CD14-positive monocyte (primary cell): ENCODE measurements at regions not wholly inside any gene's neighbourhood (a gene's known extent, or its start where the extent isn't known, plus 50 kb on each side); places are given as distances from the start of the nearest gene placed in this dataset.

Experiments
- DNase-seq, 3 donors: peaks; one replicate each; pipeline ENCODE4 v3.0.0-alpha.2; 2011 to 2022
- H2AFZ ChIP-seq: 2 replicates; pipeline ENCODE4 v1.6.0; 2012; ENCODE audit warnings: mild to moderate bottlenecking, low read depth, low read length, inconsistent platforms; ENCODE audit not compliant: insufficient read depth, poor library complexity, severe bottlenecking
- H3K27ac ChIP-seq, 2 donors: 1 replicate in 1 of 2; 2 replicates in 1 of 2; pipeline ENCODE4 v1.5.1; 2012 to 2013; ENCODE audit warnings: low read length in 2 of 2, control low read depth in 1 of 2, inconsistent platforms in 1 of 2, low read depth in 1 of 2, mild to moderate bottlenecking in 1 of 2
- H3K27me3 ChIP-seq, 2 donors: one replicate each; pipeline versions ENCODE4 v1.6.0 to v1.6.1; 2011 to 2013; ENCODE audit warnings: low read length in 2 of 2; ENCODE audit not compliant: control insufficient read depth in 2 of 2, insufficient read depth in 2 of 2
- H3K36me3 ChIP-seq, 2 donors: replicated peaks in 1 of 2; 1 replicate in 1 of 2; 2 replicates in 1 of 2; pipeline versions ENCODE4 v1.5.1 to v1.6.1; 2012 to 2013; ENCODE audit warnings: low read length in 2 of 2, control low read depth in 1 of 2, inconsistent platforms in 1 of 2, mild to moderate bottlenecking in 1 of 2; ENCODE audit not compliant: insufficient read depth in 2 of 2, control insufficient read depth in 1 of 2
- H3K4me1 ChIP-seq, 2 donors: 1 replicate in 1 of 2; 2 replicates in 1 of 2; pipeline versions ENCODE4 v1.5.1 to v1.6.1; 2012 to 2013; ENCODE audit warnings: low read length in 2 of 2, control low read depth in 1 of 2, inconsistent platforms in 1 of 2, mild to moderate bottlenecking in 1 of 2, moderate library complexity in 1 of 2; ENCODE audit not compliant: insufficient read depth in 2 of 2, control insufficient read depth in 1 of 2
- H3K4me2 ChIP-seq: replicated peaks from 2 replicates; pipeline ENCODE3; 2012; ENCODE audit warnings: low read length, moderate library complexity, mild to moderate bottlenecking; ENCODE audit not compliant: poor library complexity, severe bottlenecking; ENCODE audit errors: extremely low read depth
- H3K4me3 ChIP-seq, 3 experiments: fragments of 200-600 bp in 1 of 3; sonication (generic) in 1 of 3; replicated peaks in 1 of 3; 1 replicate in 2 of 3; 2 replicates in 1 of 3; pipeline ENCODE4 v1.5.1; 2011 to 2013; ENCODE audit warnings: low read length in 3 of 3, mild to moderate bottlenecking in 3 of 3, control low read depth in 2 of 3, low read depth in 2 of 3, inconsistent platforms in 1 of 3, moderate library complexity in 1 of 3
- H3K79me2 ChIP-seq: 2 replicates; pipeline ENCODE4 v1.6.0; 2012; ENCODE audit warnings: mild to moderate bottlenecking, control low read depth, inconsistent platforms, low read length, moderate library complexity; ENCODE audit not compliant: insufficient read depth
- H3K9ac ChIP-seq: 2 replicates; pipeline ENCODE4 v1.6.0; 2017; ENCODE audit warnings: low read length, mild to moderate bottlenecking; ENCODE audit not compliant: insufficient read depth, poor library complexity, severe bottlenecking
- H3K9me3 ChIP-seq, 2 donors: replicated peaks in 1 of 2; 1 replicate in 1 of 2; 2 replicates in 1 of 2; pipeline versions ENCODE4 v1.5.1 to v1.6.1; 2012 to 2013; ENCODE audit warnings: low read length in 2 of 2, control low read depth in 1 of 2; ENCODE audit not compliant: control insufficient read depth in 1 of 2, insufficient read depth in 1 of 2
- H4K20me1 ChIP-seq: 2 replicates; pipeline ENCODE4 v1.6.0; 2012; ENCODE audit warnings: mild to moderate bottlenecking, low read length, control low read depth, moderate library complexity; ENCODE audit not compliant: insufficient read depth
- H3K27ac Mint-ChIP-seq, 7 donors: one replicate each; pipeline ENCODE4 v1.8.0; 2020; ENCODE audit warnings: mild to moderate bottlenecking in 7 of 7, mixed read lengths in 7 of 7, moderate library complexity in 6 of 7, inconsistent platforms in 2 of 7
- H3K27me3 Mint-ChIP-seq, 3 donors: one replicate each; pipeline ENCODE4 v1.8.0; 2021 to 2022; ENCODE audit warnings: low read depth in 3 of 3, mild to moderate bottlenecking in 3 of 3, mixed read lengths in 3 of 3, moderate library complexity in 3 of 3, inconsistent platforms in 1 of 3
- H3K36me3 Mint-ChIP-seq, 2 donors: one replicate each; pipeline ENCODE4 v1.8.0; 2020; ENCODE audit warnings: mixed read lengths in 2 of 2, inconsistent platforms in 1 of 2, mild to moderate bottlenecking in 1 of 2
- H3K4me1 Mint-ChIP-seq: one replicate; pipeline ENCODE4 v1.8.0; 2020; ENCODE audit warnings: mild to moderate bottlenecking, mixed read lengths
- H3K4me3 Mint-ChIP-seq, 2 donors: one replicate each; pipeline ENCODE4 v1.8.0; 2020; ENCODE audit warnings: mild to moderate bottlenecking in 2 of 2, mixed read lengths in 2 of 2, moderate library complexity in 1 of 2
- H3K9me3 Mint-ChIP-seq, 7 donors: one replicate each; pipeline ENCODE4 v1.8.0; 2020 to 2022; ENCODE audit warnings: mixed read lengths in 7 of 7, mild to moderate bottlenecking in 6 of 7, moderate library complexity in 6 of 7, inconsistent platforms in 2 of 7
- CTCF ChIP-seq: fragments of 200-600 bp; IDR thresholded peaks from one replicate; pipeline ENCODE4 v1.8.0; 2022; ENCODE audit warnings: antibody characterized with exemption, mild to moderate bottlenecking
- WGBS: methylation state at CpG from one replicate; pipeline ENCODE4 v1.1.5; 2013; ENCODE audit warnings: missing lambda C conversion rate; ENCODE audit not compliant: insufficient coverage; 5-methylcytosine and 5-hydroxymethylcytosine counted together
- intact Hi-C, 2 donors: fragments of 100-400 bp; cut with micrococcal nuclease; formaldehyde crosslinking; loops; one replicate each; pipeline versions ENCODE4 v1.15.0 to v1.15.1; 2023

GRCh38 chr11:128018692-128019091 lies 568.7 kb downstream of the ETS1 start:
- no peaks in the 10 kb centered on the region for H4K20me1 ChIP-seq
- H3K27ac ChIP-seq: no peak overlapping the region
- H3K9ac ChIP-seq: no peak overlapping the region
- H3K4me1 Mint-ChIP-seq: no peaks in the 10 kb centered on the region
- H3K4me1 ChIP-seq: no peaks in the 10 kb centered on the region
- H3K4me3 ChIP-seq: no peak overlapping the region
- no peaks in the 10 kb centered on the region for H3K27me3 ChIP-seq
- H3K4me2 ChIP-seq: no peak overlapping the region
- no peaks in the 10 kb centered on the region for H3K9me3 ChIP-seq
- intact Hi-C loops: no loop called here
- H3K27ac Mint-ChIP-seq: no peak overlapping the region
- no peak overlapping the region for H2AFZ ChIP-seq
- no peak for TF ChIP-seq CTCF
- H3K4me3 Mint-ChIP-seq: no peak overlapping the region
- DNase-seq: no peak
- H3K36me3 ChIP-seq: no peaks in the 10 kb centered on the region
- H3K9me3 Mint-ChIP-seq: no peaks in the 10 kb centered on the region
- WGBS: 96% methylated on average over 3 of the region's 6 CpGs
- no peaks in the 10 kb centered on the region for H3K79me2 ChIP-seq
- H3K27me3 Mint-ChIP-seq: no peaks in the 10 kb centered on the region
- no peaks in the 10 kb centered on the region for H3K36me3 Mint-ChIP-seq

- no peaks in the 10 kb centered on the region for H3K27me3 ChIP-seq
- no peaks in the 10 kb centered on the region for H3K79me2 ChIP-seq
- H4K20me1 ChIP-seq: no peaks in the 10 kb centered on the region
- H3K9me3 ChIP-seq: peaks cover 8 to 12% of the 10 kb centered on the region in 2 donors
- Mint-ChIP-seq H3K36me3 (no peaks in the 10 kb centered on the region), H3K4me3 (no peak overlapping the region), H3K27me3 (peaks cover 2 to 7% (median 4%) of the 10 kb centered on the region in 3 donors), H3K9me3 (peaks cover 6 to 22% (median 13%) of the 10 kb centered on the region in 7 donors), H3K27ac (no peak overlapping the region), H3K4me1 (no peaks in the 10 kb centered on the region)
- TF ChIP-seq CTCF: no peak
- H3K4me2 ChIP-seq: no peak overlapping the region
- H3K36me3 ChIP-seq: no peaks in the 10 kb centered on the region
- no peak for DNase-seq
- intact Hi-C loops: no loop called here
- WGBS: 60% methylated on average over 1 of the region's 2 CpGs
- H3K4me1 ChIP-seq: no peaks in the 10 kb centered on the region
- H3K9ac ChIP-seq: no peak overlapping the region
- H3K27ac ChIP-seq: no peak overlapping the region
- H3K4me3 ChIP-seq: no peak overlapping the region
- no peak overlapping the region for H2AFZ ChIP-seq
Measured at GRCh38 chr11:128005562-128005961, 581.8 kb downstream of the ETS1 start.
